ENCODE measurements at regions not wholly inside any gene's neighbourhood (a gene's known extent, or its start where the extent isn't known, plus 50 kb on each side); places are given as distances from the start of the nearest gene placed in this dataset.

DNA sequence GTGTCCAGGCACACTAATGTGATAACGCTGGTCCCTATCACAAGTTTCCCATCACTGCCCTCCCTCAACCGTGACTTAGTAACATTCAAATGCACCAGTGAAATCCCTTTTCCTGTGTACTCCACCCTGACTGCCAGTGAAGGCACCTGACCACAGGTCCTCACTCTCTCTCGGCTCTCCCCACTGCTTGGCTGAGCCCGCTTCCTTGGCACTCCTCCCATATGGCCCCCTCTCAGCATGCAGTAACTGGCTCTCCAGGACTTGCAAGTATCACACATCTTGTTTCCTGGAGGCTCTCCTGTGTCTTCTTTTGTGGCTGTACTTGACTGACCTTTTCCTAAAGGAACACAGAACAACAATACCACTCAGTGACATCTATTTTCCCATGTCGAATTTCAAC, 292.0 kb upstream of the ZNF608 start (continued):
- TF ChIP-seq E2F8 (IDR thresholded peaks at IDR 0.05; ENCODE audit: low read depth, partially characterized antibody) = no peak
- TF ChIP-seq MEF2B (IDR thresholded peaks at IDR 0.05; ENCODE audit: partially characterized antibody, poor library complexity, severe bottlenecking) = no peak
- TF ChIP-seq ZZZ3 (IDR thresholded peaks at IDR 0.05; ENCODE audit: control insufficient read depth, insufficient read length, low read depth) = no peak
- TF ChIP-seq, protein P1, sequence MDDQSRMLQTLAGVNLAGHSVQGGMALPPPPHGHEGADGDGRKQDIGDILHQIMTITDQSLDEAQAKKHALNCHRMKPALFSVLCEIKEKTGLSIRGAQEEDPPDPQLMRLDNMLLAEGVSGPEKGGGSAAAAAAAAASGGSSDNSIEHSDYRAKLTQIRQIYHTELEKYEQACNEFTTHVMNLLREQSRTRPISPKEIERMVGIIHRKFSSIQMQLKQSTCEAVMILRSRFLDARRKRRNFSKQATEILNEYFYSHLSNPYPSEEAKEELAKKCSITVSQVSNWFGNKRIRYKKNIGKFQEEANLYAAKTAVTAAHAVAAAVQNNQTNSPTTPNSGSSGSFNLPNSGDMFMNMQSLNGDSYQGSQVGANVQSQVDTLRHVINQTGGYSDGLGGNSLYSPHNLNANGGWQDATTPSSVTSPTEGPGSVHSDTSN (IDR thresholded peaks at IDR 0.05; ENCODE audit: insufficient replicate concordance, low read depth, low read length) = no peak

DNA sequence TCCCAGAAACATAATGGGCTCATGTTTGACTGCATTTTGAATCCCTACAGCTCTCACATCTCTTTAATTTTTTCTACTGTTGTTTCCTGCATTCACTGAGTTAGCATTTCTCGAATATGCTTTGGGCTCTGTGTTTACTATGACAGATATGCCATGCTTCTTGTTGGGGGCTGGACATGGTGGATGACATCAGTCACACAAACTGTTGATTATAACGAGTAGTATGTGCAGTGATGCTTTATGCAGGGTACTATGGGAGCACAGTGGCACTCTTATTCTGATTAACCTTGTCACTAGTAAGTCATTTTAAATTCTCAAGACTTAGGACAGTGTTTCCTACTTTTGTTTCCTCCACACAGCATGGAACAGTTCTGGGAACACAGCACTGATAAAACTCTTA, 295.4 kb upstream of the ZNF608 start:
- no peaks in the 10 kb centered on the region; the same call in 1 of the 2 replicates for H3K4me1 ChIP-seq (ENCODE audit: control insufficient read depth, insufficient read depth, low read length)
- POLR2A ChIA-PET = no interaction called here
- SMC1A ChIA-PET (ENCODE audit: uncharacterized antibody, unreplicated experiment) = interaction anchor here (0.5 to 1.9 kb wide), 5 partner anchors 9 to 294 kb away, joined by 3 to 8 read pairs (median 5); no protein-coding TSS in a partner anchor
- no peaks in the 10 kb centered on the region for H3K27me3 ChIP-seq (replicated peaks in 1 of 2; ENCODE audit: control insufficient read depth in 2 of 2, insufficient read depth in 2 of 2, low read length in 1 of 2)
- no peak overlapping the region for H3K27ac ChIP-seq (ENCODE audit: control insufficient read depth, insufficient read depth)
- H4K20me1 ChIP-seq (ENCODE audit: control insufficient read depth, insufficient read depth) = no peaks in the 10 kb centered on the region
- no peaks in the 10 kb centered on the region for H3K79me2 ChIP-seq (ENCODE audit: control insufficient read depth, insufficient read depth, low read length)
- intact Hi-C loops (cut with micrococcal nuclease; ENCODE audit: unreplicated experiment) = no loop called here
- BruUV-seq (replicated peaks) = no TSS peak
- RAD21 ChIA-PET (ENCODE audit: unreplicated experiment) = interaction anchor here (0.7 to 1.0 kb wide), 2 partner anchors 121 to 724 kb away, joined by 3 to 4 read pairs; no protein-coding TSS in a partner anchor
- H3K9ac ChIP-seq (ENCODE audit: control insufficient read depth, insufficient read depth, low read length) = no peak overlapping the region
- FAIRE-seq = no peak
- CTCF ChIA-PET = interaction anchor here (0.9 to 1.2 kb wide), 3 partner anchors 10 to 26 kb away, joined by 3 to 4 read pairs (median 4); no protein-coding TSS in a partner anchor
- 25% methylated on average over 2 of the region's 2 CpGs for WGBS (ENCODE audit: insufficient coverage, insufficient replicate concordance, low lambda C conversion rate, missing lambda C conversion rate)
- in situ Hi-C loops (cut with MboI) = no loop called here
- H3K36me3 ChIP-seq (ENCODE audit: control insufficient read depth in 2 of 2, insufficient read depth in 2 of 2, low read length in 1 of 2) = no peaks in the 10 kb centered on the region
- ATAC-seq = no peak; the same call in 1 of the 3 replicates
- no peak overlapping the region for H2AFZ ChIP-seq (ENCODE audit: control insufficient read depth, low read depth, low read length)
- H3K9me3 ChIP-seq (replicated peaks; ENCODE audit: control insufficient read depth, insufficient read depth, low read length) = no peaks in the 10 kb centered on the region
- no peak overlapping the region for H3K4me3 ChIP-seq
- no peak for DNase-seq (ENCODE audit: low read depth, low spot score)
- H3K4me2 ChIP-seq (ENCODE audit: control insufficient read depth, insufficient read depth) = no peak overlapping the region
- TF ChIP-seq, protein P2, sequence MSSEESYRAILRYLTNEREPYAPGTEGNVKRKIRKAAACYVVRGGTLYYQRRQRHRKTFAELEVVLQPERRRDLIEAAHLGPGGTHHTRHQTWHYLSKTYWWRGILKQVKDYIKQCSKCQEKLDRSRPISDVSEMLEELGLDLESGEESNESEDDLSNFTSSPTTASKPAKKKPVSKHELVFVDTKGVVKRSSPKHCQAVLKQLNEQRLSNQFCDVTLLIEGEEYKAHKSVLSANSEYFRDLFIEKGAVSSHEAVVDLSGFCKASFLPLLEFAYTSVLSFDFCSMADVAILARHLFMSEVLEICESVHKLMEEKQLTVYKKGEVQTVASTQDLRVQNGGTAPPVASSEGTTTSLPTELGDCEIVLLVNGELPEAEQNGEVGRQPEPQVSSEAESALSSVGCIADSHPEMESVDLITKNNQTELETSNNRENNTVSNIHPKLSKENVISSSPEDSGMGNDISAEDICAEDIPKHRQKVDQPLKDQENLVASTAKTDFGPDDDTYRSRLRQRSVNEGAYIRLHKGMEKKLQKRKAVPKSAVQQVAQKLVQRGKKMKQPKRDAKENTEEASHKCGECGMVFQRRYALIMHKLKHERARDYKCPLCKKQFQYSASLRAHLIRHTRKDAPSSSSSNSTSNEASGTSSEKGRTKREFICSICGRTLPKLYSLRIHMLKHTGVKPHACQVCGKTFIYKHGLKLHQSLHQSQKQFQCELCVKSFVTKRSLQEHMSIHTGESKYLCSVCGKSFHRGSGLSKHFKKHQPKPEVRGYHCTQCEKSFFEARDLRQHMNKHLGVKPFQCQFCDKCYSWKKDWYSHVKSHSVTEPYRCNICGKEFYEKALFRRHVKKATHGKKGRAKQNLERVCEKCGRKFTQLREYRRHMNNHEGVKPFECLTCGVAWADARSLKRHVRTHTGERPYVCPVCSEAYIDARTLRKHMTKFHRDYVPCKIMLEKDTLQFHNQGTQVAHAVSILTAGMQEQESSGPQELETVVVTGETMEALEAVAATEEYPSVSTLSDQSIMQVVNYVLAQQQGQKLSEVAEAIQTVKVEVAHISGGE (CRISPR knock-in tag; IDR thresholded peaks at IDR 0.05) = no peak
- TF ChIP-seq, protein P3, sequence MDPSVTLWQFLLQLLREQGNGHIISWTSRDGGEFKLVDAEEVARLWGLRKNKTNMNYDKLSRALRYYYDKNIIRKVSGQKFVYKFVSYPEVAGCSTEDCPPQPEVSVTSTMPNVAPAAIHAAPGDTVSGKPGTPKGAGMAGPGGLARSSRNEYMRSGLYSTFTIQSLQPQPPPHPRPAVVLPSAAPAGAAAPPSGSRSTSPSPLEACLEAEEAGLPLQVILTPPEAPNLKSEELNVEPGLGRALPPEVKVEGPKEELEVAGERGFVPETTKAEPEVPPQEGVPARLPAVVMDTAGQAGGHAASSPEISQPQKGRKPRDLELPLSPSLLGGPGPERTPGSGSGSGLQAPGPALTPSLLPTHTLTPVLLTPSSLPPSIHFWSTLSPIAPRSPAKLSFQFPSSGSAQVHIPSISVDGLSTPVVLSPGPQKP (IDR thresholded peaks at IDR 0.05; ENCODE audit: low read depth, low read length) = no peak
- TF ChIP-seq, protein P4, sequence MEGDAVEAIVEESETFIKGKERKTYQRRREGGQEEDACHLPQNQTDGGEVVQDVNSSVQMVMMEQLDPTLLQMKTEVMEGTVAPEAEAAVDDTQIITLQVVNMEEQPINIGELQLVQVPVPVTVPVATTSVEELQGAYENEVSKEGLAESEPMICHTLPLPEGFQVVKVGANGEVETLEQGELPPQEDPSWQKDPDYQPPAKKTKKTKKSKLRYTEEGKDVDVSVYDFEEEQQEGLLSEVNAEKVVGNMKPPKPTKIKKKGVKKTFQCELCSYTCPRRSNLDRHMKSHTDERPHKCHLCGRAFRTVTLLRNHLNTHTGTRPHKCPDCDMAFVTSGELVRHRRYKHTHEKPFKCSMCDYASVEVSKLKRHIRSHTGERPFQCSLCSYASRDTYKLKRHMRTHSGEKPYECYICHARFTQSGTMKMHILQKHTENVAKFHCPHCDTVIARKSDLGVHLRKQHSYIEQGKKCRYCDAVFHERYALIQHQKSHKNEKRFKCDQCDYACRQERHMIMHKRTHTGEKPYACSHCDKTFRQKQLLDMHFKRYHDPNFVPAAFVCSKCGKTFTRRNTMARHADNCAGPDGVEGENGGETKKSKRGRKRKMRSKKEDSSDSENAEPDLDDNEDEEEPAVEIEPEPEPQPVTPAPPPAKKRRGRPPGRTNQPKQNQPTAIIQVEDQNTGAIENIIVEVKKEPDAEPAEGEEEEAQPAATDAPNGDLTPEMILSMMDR (IDR thresholded peaks at IDR 0.05 in 2 of 3, conservative IDR thresholded peaks at IDR 0.05 in 1 of 3; ENCODE audit: control insufficient read depth in 2 of 3, extremely low read depth in 1 of 3, insufficient read depth in 1 of 3, low read depth in 3 of 3, low read length in 3 of 3) = no peak

Measured in GM12878 (cell line).